Colonic mucosa (tissue), 4 donors: ENCODE measurements at regions not wholly inside any gene's neighbourhood (a gene's known extent, or its start where the extent isn't known, plus 50 kb on each side); places are given as distances from the start of the nearest gene placed in this dataset.
"Not testable (repeated sequence)": the region's sequence is repeated elsewhere in the genome, so short reads cannot be mapped to it uniquely, and the experiment has no call there.

Experiments used
- DNase-seq: peaks from one replicate; pipeline ENCODE4 v3.0.0-alpha.2; 2020
- H3K27ac ChIP-seq: fragments of 200-600 bp; one replicate; pipeline ENCODE4 v1.8.0; 2021
- H3K27me3 ChIP-seq: fragments of 200-600 bp; one replicate; pipeline ENCODE4 v1.8.0; 2021
- H3K36me3 ChIP-seq: fragments of 200-600 bp; one replicate; pipeline ENCODE4 v1.8.0; 2021
- H3K4me1 ChIP-seq: fragments of 200-600 bp; one replicate; pipeline ENCODE4 v1.8.0; 2021; ENCODE audit warnings: mild to moderate bottlenecking
- H3K4me3 ChIP-seq: fragments of 200-600 bp; one replicate; pipeline ENCODE4 v1.8.0; 2021
- H3K9ac ChIP-seq, 2 donors: one replicate each; pipeline ENCODE4 v1.7.0; 2013; ENCODE audit warnings: control low read depth in 2 of 2, low read depth in 2 of 2, low read length in 2 of 2
- H3K9me3 ChIP-seq: fragments of 200-600 bp; one replicate; pipeline ENCODE4 v1.8.0; 2021
- CTCF ChIP-seq: fragments of 200-600 bp; IDR thresholded peaks from one replicate; pipeline ENCODE4 v1.8.0; 2022; ENCODE audit warnings: antibody characterized with exemption, mild to moderate bottlenecking
- intact Hi-C: fragments of 100-400 bp; cut with DNase I; formaldehyde crosslinking; loops from one replicate; pipeline ENCODE4 v1.14.1; 2022
- donor health status: healthy.
- donor health status: DM: no; HTN: no; CAD: no.
- donor health status: DM: no; HTN: no; CAD: no.

- Histone ChIP-seq H3K27me3 (no peaks in the 10 kb centered on the region), H3K9me3 (no peaks in the 10 kb centered on the region), H3K9ac (no peak overlapping the region), H3K36me3 (no peaks in the 10 kb centered on the region), H3K4me1 (no peaks in the 10 kb centered on the region), H3K27ac (peak overlapping the region; percentile 4), H3K4me3 (no peak overlapping the region)
- peak; percentile 36 for DNase-seq
- no peak for TF ChIP-seq CTCF
- intact Hi-C loops, result no loop called here
Measured at GRCh38 chr7:46603780-46604179, 682.7 kb upstream of the IGFBP3 start.

- H3K9ac ChIP-seq, result no peak overlapping the region
- no peaks in the 10 kb centered on the region for H3K9me3 ChIP-seq
- H3K36me3 ChIP-seq, result no peaks in the 10 kb centered on the region
- no peaks in the 10 kb centered on the region for H3K4me1 ChIP-seq
- no peak overlapping the region for H3K27ac ChIP-seq
- DNase-seq, result no peak
- no peak overlapping the region for H3K4me3 ChIP-seq
- H3K27me3 ChIP-seq, result no peaks in the 10 kb centered on the region
- TF ChIP-seq CTCF, result no peak
- intact Hi-C loops, result no loop called here
Measured at GRCh38 chr7:46603296-46603752, 682.3 kb upstream of the IGFBP3 start.

- no peak overlapping the region for H3K4me3 ChIP-seq
- DNase-seq, result no peak
- intact Hi-C loops, result no loop called here
- no peak for TF ChIP-seq CTCF
- no peaks in the 10 kb centered on the region for H3K4me1 ChIP-seq
- H3K27ac ChIP-seq, result no peak overlapping the region
- no peaks in the 10 kb centered on the region for H3K27me3 ChIP-seq
- no peak overlapping the region for H3K9ac ChIP-seq
- H3K9me3 ChIP-seq, result no peaks in the 10 kb centered on the region
- no peaks in the 10 kb centered on the region for H3K36me3 ChIP-seq
Measured at GRCh38 chr7:46600340-46600739, 679.3 kb upstream of the IGFBP3 start.

GRCh38 chr7:46594831-46595230, 673.8 kb upstream of the IGFBP3 start:
- H3K27me3 ChIP-seq, H3K4me3 ChIP-seq, intact Hi-C loops, H3K4me1 ChIP-seq, H3K27ac ChIP-seq, DNase-seq, H3K9me3 ChIP-seq, H3K36me3 ChIP-seq, H3K9ac ChIP-seq: not testable (repeated sequence)

- H3K4me3 ChIP-seq, H3K4me1 ChIP-seq, H3K36me3 ChIP-seq, H3K9me3 ChIP-seq, H3K9ac ChIP-seq, intact Hi-C loops, H3K27me3 ChIP-seq: not testable (repeated sequence)
- DNase-seq, result peak; percentile 78
- H3K27ac ChIP-seq, result peak overlapping the region; percentile 35
Measured at GRCh38 chr7:46590918-46591905, 670.1 kb upstream of the IGFBP3 start.

- Histone ChIP-seq H3K36me3 (no peaks in the 10 kb centered on the region), H3K9ac (no peak overlapping the region), H3K4me3 (no peak overlapping the region), H3K27me3 (no peaks in the 10 kb centered on the region), H3K4me1 (no peaks in the 10 kb centered on the region), H3K27ac (no peak overlapping the region), H3K9me3 (no peaks in the 10 kb centered on the region)
- intact Hi-C loops, result no loop called here
- TF ChIP-seq CTCF, result no peak
- no peak for DNase-seq
Measured at GRCh38 chr7:46589286-46589685, 668.2 kb upstream of the IGFBP3 start.
